GM23338 (cell line): ENCODE measurements at regions not wholly inside any gene's neighbourhood (a gene's known extent, or its start where the extent isn't known, plus 50 kb on each side); places are given as distances from the start of the nearest gene placed in this dataset.

Source experiments
- EZH2phosphoT487 ChIP-seq: fragments of 200-600 bp; sonication (generic); IDR thresholded peaks from one replicate; pipeline ENCODE4 v1.8.1; 2018; ENCODE audit warnings: antibody characterized with exemption; ENCODE audit not compliant: unreplicated experiment
- ZNF114 ChIP-seq: fragments of 250-450 bp; sonication (Bioruptor Pico); IDR thresholded peaks from 2 replicates; pipeline ENCODE4 v1.5.0; 2020; ENCODE audit warnings: mild to moderate bottlenecking, moderate library complexity

DNA sequence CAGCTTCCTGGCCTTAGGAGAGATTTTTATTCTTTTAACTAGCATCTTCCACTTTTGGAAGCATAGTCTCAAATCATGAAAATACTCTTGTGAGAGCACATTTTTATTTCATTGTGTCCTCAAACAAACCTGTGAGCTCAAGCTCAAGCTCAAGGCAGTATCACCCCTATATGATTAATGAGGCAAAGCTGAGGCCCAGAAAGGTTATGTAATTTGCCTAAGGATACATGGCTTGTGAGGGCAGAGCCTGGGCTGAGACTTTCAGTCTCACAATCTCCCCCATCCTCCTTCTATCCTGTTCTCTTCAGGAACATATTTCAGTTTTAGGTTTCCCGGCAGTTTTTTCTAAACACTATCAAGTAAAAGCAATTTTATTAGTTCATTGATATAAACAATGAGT is 359.5 kb downstream of the PTEN start (continued):
- TF ChIP-seq EZH2phosphoT487 (no peak), ZNF114 (CRISPR knock-in tag) (no peak)
